HG03139 (cell line): ENCODE measurements at regions not wholly inside any gene's neighbourhood (a gene's known extent, or its start where the extent isn't known, plus 50 kb on each side); places are given as distances from the start of the nearest gene placed in this dataset.
"Not testable (repeated sequence)": the region's sequence is repeated elsewhere in the genome, so short reads cannot be mapped to it uniquely, and the experiment has no call there.

Source experiments
- ATAC-seq: cut with Tn5 transposase; IDR thresholded peaks from one replicate; pipeline ENCODE4 v1.9.1; 2021; ENCODE audit not compliant: unreplicated experiment

- ATAC-seq: no peak
Measured at GRCh38 chr3:13195374-13195773, 122.1 kb upstream of the IQSEC1 start.

GRCh38 chr3:13194285-13195209, 121.3 kb upstream of the IQSEC1 start:
- ATAC-seq: no peak

GRCh38 chr3:13193320-13194284, 120.4 kb upstream of the IQSEC1 start:
- ATAC-seq: no peak

DNA sequence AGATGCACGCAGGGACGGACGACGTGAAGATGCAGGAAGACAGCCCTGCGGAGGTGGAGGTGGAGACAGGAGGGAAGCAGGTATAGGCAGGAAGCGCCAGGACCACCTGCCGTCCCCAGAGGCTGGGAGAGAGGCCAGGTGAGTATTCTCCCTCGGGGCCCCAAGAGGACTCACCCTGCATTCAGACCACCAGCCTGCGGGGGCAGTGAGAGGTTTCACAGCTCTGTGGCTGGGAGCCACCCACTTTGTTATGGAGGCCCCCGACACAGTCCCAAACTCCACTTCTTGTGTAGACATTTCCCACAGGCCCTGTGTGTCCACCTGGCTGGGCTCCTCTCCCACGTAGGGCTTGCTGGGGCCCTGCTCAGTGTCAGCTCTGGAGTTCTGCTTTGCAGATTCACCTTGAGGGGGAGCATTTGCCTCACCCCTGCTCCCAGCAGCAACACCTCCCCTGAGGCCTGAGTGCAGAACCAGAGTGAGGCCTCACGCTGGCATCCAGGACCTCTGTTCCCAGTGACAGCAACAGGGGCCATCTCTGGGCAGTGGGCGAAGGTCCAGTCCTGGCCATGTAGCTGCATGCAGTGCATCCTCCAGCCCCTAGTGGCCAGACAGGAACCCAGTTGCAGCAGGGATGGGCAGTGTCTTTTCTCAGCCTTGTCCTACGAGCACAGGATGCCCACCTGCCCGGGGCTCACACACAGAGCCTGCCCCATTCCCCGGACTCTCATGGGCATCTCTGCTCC, 119.4 kb upstream of the IQSEC1 start:
- ATAC-seq: no peak

DNA sequence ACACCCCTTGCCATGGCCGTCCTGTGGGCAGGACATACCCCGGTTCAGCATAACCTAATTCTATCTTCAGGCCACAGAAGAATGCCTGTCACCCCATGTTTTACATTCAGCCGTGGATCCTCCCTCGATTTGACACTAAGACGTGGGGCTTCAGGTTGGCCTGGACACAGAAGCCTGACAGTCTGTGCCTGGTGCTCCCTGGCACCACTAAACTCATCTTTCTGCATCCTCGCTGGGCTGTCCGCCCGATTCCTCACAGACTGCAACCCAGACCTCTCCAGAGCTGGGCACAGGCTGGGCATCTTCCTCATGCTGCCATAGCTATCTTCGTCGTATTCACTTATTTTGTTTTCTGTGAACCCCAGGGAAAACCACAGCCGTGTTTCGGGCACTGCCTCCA, 117.8 kb upstream of the IQSEC1 start:
- ATAC-seq: no peak

GRCh38 chr3:13190378-13190765, 117.1 kb upstream of the IQSEC1 start:
- no peak for ATAC-seq

DNA sequence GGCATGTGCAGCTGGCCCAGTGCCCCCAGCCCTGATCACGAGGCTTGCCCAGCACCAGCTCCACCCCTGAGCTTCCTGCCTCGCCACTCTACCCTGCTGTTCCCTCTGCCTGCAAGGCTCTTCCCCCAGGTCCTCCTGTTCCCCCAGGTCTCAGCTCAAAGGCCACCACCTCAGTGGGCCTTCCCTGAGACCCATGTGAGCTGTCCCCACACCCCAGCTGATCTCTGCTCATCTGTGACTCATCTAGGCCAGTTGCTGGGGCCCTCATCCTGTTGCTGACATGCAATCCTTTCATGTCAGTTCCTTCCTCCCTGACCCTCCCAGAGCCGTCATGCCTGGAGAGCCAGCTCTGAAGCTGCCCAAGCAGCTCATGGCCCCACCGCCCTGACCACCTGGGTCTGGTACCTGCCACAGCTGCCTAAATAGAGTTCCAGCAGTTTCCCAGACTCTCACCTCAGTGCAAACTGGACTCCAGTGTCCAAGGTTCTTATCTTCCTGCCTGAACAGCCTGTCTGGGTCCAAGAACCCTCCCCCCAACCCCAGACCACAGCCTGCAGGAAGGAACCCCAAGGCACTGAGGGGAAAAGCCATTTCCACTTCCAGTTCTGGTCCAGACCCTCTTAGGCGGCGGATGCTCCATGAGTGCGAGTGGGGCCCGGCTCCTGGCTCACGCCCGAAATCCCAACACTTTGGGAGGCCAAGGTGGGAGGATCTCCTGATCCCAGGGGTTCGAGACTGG, 116.6 kb upstream of the IQSEC1 start:
- ATAC-seq: no peak

GRCh38 chr3:13188975-13189374, 115.7 kb upstream of the IQSEC1 start:
- no peak for ATAC-seq

GRCh38 chr3:13188181-13188779, 115.1 kb upstream of the IQSEC1 start:
- no peak for ATAC-seq

DNA sequence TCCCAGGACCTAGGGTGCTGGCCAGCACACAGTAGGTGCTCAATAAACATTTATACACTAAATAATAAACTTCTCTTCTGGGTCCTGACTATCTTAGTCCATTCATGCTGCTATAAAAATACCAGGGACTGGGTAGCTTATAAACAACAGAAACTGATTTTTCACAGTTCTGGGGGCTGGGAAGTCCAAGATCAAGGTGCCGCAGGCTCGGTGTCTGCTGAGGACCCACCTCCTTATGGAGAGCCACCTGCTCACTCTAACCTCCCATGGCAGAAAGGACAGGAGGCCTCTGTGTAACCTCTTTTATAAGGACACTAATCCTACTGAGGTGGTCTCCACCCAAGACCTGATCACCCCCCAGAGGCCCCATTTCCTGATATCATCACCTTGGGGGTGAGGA, 114.4 kb upstream of the IQSEC1 start:
- ATAC-seq: no peak

- no peak for ATAC-seq
Measured at GRCh38 chr3:13186435-13186815, 113.2 kb upstream of the IQSEC1 start.

GRCh38 chr3:13185737-13186434, 112.7 kb upstream of the IQSEC1 start:
- no peak for ATAC-seq

GRCh38 chr3:13179582-13180210, 106.5 kb upstream of the IQSEC1 start:
- not testable (repeated sequence) for ATAC-seq

DNA sequence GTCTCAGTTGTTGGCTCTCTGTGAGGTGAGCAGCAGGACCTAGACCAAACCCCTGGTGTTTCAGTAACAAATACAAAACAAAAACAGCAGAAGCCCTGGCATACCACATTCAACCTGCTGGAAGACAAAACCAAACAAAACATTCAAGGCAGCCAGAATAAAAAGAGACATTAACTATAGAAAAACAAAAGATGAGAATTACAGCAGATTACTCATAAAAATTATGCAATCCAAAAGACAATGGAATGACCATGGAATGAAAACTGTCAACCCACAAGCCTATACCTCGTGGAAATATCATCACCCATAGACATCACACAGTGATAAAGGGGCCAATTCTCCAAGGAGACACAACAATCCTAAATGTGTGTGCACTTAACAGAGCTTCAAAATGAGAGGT, 106.0 kb upstream of the IQSEC1 start:
- no peak for ATAC-seq

GRCh38 chr3:13178107-13178506, 104.9 kb upstream of the IQSEC1 start:
- no peak for ATAC-seq

- ATAC-seq: no peak
Measured at GRCh38 chr3:13177641-13178040, 104.4 kb upstream of the IQSEC1 start.

- no peak for ATAC-seq
Measured at GRCh38 chr3:13177236-13177635, 104.0 kb upstream of the IQSEC1 start.

- no peak for ATAC-seq
Measured at GRCh38 chr3:13176445-13176844, 103.2 kb upstream of the IQSEC1 start.

DNA sequence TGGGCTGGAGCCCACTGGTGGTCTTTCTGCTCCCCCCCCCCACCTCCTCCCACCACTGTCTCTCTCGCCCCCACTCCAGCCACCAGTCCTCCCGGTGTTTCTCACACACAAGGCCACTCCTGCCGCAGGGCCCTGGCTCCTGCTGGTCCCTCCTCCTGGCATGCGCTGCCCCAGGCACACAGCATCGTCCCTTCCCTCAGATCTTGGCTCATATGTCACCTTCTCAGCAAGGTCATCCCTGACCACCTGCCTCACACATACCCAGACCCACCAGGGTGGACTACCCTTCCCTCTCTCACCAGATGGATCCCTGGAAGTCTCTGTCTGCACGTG, 101.5 kb upstream of the IQSEC1 start:
- ATAC-seq: no peak
